ENCODE measurements at regions not wholly inside any gene's neighbourhood (a gene's known extent, or its start where the extent isn't known, plus 50 kb on each side); places are given as distances from the start of the nearest gene placed in this dataset.

DNA sequence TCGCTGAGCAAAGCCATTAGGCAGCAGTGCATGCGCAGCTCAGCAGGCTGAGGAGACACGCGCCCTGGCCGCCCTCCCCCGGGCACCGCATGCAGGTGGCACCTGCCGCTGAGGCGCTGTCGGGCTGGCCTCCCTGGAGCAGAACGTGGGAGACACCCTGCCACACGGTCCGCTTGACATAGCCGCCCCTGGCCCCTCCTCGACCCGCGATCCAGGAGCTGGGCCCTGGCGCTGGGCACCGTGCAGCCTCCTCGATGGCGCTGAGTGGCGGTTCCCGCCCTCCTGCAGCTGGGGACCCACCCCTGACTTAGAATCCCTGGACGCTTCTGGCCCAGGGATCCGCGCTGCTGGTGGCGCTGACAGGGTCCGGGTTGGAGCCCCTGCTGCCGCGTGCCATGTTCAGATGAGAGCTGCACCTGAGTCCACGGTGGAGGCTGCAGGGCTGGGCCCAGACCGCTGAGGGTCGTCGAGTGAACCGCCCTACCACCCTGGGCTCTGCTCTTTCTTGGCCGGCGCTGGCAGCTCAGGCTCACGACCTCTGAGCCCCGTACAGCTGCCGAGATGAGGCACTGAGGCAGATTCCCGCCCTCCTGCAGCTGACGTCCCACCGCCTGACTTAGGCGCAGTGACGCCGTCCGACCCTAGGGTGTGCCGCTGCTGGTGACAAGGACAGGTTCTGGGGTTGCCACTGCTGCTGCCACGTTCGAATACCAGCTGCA is 116.8 kb downstream of the OR13A1 start:
- no peaks in the 10 kb centered on the region for H3K9me3 ChIP-seq
- ATAC-seq (peak in 1 of 4 donors; percentile 35), DNase-seq (no peak)
- no peak overlapping the region for H3K4me3 ChIP-seq
- H3K36me3 ChIP-seq = no peaks in the 10 kb centered on the region
- TF ChIP-seq, protein P1, sequence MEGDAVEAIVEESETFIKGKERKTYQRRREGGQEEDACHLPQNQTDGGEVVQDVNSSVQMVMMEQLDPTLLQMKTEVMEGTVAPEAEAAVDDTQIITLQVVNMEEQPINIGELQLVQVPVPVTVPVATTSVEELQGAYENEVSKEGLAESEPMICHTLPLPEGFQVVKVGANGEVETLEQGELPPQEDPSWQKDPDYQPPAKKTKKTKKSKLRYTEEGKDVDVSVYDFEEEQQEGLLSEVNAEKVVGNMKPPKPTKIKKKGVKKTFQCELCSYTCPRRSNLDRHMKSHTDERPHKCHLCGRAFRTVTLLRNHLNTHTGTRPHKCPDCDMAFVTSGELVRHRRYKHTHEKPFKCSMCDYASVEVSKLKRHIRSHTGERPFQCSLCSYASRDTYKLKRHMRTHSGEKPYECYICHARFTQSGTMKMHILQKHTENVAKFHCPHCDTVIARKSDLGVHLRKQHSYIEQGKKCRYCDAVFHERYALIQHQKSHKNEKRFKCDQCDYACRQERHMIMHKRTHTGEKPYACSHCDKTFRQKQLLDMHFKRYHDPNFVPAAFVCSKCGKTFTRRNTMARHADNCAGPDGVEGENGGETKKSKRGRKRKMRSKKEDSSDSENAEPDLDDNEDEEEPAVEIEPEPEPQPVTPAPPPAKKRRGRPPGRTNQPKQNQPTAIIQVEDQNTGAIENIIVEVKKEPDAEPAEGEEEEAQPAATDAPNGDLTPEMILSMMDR (IDR thresholded peaks at IDR 0.05) = no peak
- H3K27me3 ChIP-seq = no peaks in the 10 kb centered on the region
- WGBS (ENCODE audit: insufficient coverage, low coverage, low lambda C conversion rate, missing lambda C conversion rate) = 75% methylated on average over 2 of the region's 50 CpGs
- no peaks in the 10 kb centered on the region for H3K4me1 ChIP-seq
- H3K27ac ChIP-seq = no peak overlapping the region
- intact Hi-C loops (cut with DNase I) = no loop called here

DNA sequence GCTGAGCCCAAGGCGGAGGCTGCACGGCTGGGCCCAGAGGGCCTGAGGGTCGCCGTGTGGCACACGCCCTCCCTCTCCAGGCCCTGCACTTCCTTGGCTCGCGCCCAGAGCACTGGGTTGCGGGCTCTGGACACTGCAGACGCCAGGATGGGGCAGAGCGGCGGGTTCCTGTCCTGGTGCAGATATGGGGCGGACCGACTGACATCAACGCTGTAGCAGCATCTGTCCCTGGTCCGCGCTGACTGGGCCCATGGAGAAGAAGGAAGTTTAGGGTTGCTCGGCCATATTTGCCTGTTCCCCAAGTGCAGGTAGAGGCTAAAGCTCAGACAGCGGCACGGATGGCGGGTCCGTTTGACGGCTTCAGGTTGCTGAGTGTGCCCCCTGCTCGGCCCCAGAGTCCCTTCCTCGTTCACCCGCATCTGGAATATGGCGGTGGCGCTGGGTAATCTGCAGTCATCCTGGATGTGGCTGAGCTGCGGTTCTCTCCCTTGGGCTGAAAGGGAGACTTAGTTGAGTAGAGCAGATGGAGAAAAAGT is 116.1 kb downstream of the OR13A1 start:
- 60% methylated on average over 1 of the region's 28 CpGs for WGBS (ENCODE audit: insufficient coverage, low coverage, low lambda C conversion rate, missing lambda C conversion rate)
- Histone ChIP-seq H3K9me3 (no peaks in the 10 kb centered on the region), H3K36me3 (no peaks in the 10 kb centered on the region), H3K27ac (no peak overlapping the region), H3K27me3 (no peaks in the 10 kb centered on the region), H3K4me1 (no peaks in the 10 kb centered on the region), H3K4me3 (no peak overlapping the region)
- no peak for ATAC-seq
- intact Hi-C loops (cut with DNase I) = no loop called here
- no peak for DNase-seq
- TF ChIP-seq, protein P1 (IDR thresholded peaks at IDR 0.05) = no peak
- TF ChIP-seq POLR2A (IDR thresholded peaks at IDR 0.05) = no peak

DNA sequence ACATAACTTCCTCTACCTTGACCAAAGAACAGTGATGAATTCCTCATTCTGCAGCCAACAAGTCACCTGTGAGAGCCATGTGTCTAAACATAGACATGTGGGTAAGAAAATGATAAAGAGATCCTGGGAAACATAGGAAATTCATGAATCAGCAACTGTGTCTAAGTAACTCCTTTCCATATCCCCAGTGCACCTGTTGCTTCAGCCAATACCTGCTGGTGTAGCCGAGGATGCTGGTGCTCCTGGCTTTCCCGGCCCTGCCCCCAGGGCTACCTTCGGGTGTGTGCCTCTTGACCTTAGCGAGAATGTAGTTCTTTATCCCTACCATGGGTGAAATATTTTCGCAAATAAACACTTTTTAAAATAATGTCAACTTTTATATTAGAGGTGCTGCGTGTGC is 114.1 kb downstream of the OR13A1 start:
- intact Hi-C loops (cut with DNase I) = no loop called here
- H3K36me3 ChIP-seq = no peaks in the 10 kb centered on the region

DNA sequence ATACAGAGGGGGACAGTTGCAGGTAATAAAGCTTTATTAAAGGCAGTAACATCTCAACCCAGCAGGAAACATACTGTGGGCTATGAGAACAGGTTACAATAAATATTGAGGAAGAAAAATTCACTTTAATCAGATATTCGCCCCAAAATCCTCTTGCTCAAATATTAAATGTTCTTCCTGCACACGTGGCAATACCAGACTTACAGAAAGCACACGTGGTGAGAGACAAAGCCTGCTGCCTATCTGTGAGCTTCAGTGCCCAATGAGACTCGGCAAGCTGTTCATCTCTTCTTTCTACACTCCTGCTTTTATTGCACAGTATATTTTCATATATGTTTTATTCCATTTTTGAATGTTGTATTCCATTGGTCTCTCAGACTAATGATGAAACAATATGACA is 113.2 kb downstream of the OR13A1 start:
- WGBS (ENCODE audit: insufficient coverage, low coverage, low lambda C conversion rate, missing lambda C conversion rate) = 29% methylated on average over 1 of the region's 4 CpGs
- intact Hi-C loops (cut with DNase I) = no loop called here
- H3K9me3 ChIP-seq = no peaks in the 10 kb centered on the region
- ATAC-seq = no peak
- TF ChIP-seq POLR2A (IDR thresholded peaks at IDR 0.05) = no peak
- TF ChIP-seq, protein P1 (IDR thresholded peaks at IDR 0.05) = no peak
- no peaks in the 10 kb centered on the region for H3K4me1 ChIP-seq
- no peak overlapping the region for H3K4me3 ChIP-seq
- no peaks in the 10 kb centered on the region for H3K36me3 ChIP-seq
- H3K27ac ChIP-seq = no peak overlapping the region
- DNase-seq = no peak
- no peaks in the 10 kb centered on the region for H3K27me3 ChIP-seq

More for the DNA sequence above, 114.1 kb downstream of the OR13A1 start:
- ATAC-seq (no peak), DNase-seq (no peak)
- Histone ChIP-seq H3K4me1 (no peaks in the 10 kb centered on the region), H3K4me3 (no peak overlapping the region), H3K27me3 (no peaks in the 10 kb centered on the region), H3K27ac (no peak overlapping the region), H3K9me3 (no peaks in the 10 kb centered on the region)
- no peak for TF ChIP-seq POLR2A (IDR thresholded peaks at IDR 0.05)
- TF ChIP-seq, protein P1 (IDR thresholded peaks at IDR 0.05) = no peak
- WGBS (ENCODE audit: insufficient coverage, low coverage, low lambda C conversion rate, missing lambda C conversion rate) = 62% methylated on average over 4 of the region's 6 CpGs

All from right lobe of liver (tissue), 6 donors.